ENCODE measurements at regions not wholly inside any gene's neighbourhood (a gene's known extent, or its start where the extent isn't known, plus 50 kb on each side); places are given as distances from the start of the nearest gene placed in this dataset.

DNA sequence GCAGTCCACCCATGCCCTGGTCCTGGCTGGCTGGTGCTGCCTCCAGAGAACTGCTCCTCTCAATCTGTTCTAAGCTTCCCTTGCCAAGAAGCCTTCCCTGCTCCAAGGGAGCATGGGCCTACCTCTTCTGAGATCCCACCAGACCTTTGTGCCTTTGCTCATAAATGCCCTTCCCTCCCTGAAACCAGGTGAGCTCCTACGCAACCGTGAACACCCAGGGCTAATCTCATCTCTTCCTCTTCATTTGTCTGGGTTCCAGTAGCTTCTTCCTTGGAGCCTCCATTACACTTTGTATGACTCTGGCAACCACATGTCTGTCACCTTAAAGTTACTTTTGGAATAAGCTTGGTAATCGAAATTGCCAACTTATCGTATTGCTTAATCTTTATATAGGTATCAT, 270.6 kb downstream of the PBX3 start:
- DNase-seq (ENCODE audit: low read depth in 1 of 2, low spot score in 1 of 2) = no peak

DNA sequence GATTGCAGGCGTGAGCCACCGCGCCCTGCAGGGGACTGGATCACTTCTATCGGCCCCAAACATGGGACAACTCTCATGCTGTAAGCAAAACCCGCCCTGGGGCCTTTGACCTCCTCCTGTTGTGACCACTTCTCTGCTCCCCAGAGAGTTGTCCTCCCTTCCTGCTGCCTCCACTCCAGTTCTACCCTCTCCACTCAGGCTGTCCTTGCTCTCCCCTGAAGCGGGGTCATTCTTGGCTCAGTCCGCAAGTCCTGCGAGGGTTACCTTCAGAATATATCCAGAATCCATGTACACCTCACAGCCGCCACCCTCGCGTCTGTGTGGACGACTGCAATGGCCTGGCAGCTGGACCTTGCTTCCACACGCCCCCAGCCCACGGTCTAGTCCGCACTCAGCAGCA, 273.7 kb downstream of the PBX3 start:
- no peak for DNase-seq (ENCODE audit: low read depth in 1 of 2, low spot score in 1 of 2)

- DNase-seq (ENCODE audit: low read depth in 1 of 2, low spot score in 1 of 2) = no peak
Measured at GRCh38 chr9:126023962-126024361, 276.8 kb downstream of the PBX3 start.

- no peak for DNase-seq (ENCODE audit: low read depth in 1 of 2, low spot score in 1 of 2)
Measured at GRCh38 chr9:126024581-126025230, 277.5 kb downstream of the PBX3 start.

GRCh38 chr9:126025991-126026390, 278.8 kb downstream of the PBX3 start:
- no peak for DNase-seq (ENCODE audit: low read depth in 1 of 2, low spot score in 1 of 2)

- DNase-seq (ENCODE audit: low read depth in 1 of 2, low spot score in 1 of 2) = no peak
Measured at GRCh38 chr9:126027566-126027965, 280.4 kb downstream of the PBX3 start.

- no peak for DNase-seq (ENCODE audit: low read depth in 1 of 2, low spot score in 1 of 2)
Measured at GRCh38 chr9:126028746-126029145, 281.6 kb downstream of the PBX3 start.

DNA sequence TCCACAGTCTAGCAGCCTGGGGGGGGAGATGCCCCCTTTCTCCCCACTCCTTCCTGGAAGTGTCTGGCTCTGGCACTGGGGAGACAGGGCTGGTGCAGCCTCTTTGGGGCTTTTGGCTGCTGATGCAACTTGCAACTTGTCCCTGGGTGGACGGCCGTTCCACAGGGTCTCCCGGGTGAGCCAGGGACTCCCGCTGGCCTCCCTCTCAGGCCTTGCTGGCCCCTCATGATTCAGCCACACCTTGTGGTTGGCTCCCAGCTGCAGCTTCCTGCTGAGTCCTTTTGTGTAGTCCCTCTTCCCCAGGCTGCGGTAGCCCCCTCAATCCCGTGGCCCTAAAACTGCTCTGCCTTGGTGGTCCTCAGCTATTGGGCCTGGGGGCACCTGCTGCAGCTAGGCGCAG, 283.5 kb downstream of the PBX3 start:
- no peak for DNase-seq (ENCODE audit: low read depth in 1 of 2, low spot score in 1 of 2)

- no peak for DNase-seq (ENCODE audit: low read depth in 1 of 2, low spot score in 1 of 2)
Measured at GRCh38 chr9:126031116-126031515, 283.9 kb downstream of the PBX3 start.

DNA sequence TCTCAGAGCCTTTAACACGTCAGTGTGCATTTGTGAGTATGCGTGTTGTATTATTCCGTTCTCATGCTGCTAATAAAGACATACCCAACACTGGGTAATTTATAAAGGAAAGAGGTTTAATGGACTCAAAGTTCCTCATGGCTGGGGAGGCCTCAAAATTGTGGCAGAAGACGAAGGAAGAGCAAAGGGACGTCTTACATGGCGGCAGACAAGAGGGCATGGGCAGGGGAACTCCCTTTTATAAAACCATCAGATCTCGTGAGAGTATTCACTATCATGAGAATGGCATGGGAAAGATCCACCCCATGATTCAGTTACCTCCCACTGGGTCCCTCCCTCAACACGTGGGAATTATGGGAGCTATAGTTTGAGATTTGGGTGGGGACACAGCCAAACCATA, 285.0 kb downstream of the PBX3 start:
- no peak for DNase-seq (ENCODE audit: low read depth in 1 of 2, low spot score in 1 of 2)

- DNase-seq (ENCODE audit: low read depth in 1 of 2, low spot score in 1 of 2) = no peak
Measured at GRCh38 chr9:126033318-126033717, 286.1 kb downstream of the PBX3 start.

DNA sequence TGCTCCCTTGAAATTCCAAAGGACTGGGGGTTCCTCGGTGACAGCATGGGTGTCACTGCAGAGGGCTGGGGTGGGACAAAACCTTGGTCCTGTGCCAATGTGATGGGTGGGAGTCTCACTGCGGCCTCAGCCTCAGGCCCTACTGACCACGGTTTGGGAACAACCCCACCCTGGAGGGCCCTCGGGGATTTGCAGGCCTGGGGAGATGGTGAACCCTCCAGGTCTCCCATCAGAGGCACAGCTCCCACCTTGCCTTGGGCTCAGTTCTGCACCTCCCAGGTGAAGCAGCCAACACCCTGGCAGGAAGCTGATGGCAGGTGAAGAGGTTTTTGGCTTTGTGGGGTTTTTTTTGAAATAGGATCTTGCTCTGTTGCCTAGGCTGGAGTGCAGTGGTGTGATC, 286.8 kb downstream of the PBX3 start:
- DNase-seq (ENCODE audit: low read depth in 1 of 2, low spot score in 1 of 2) = no peak

DNA sequence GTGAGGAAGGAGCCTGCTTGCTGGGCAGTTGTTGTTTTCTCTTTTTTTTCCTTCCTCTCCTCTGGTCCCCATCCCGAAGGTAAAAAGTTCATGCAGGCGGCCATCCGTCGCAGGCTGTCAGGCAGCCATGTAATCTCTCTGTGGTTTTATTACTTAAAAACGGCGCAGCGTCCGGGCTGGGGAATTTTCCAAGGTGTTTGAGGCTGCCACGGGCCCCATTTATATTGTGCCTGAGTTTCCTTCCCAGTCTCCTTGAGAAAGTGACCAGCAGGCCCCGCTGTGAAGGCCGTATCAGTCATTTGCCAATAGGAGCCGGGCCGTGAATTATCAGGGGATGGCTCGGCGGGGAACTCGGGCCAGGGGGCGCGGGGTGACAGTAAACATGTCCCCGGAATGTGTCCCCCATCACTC, 289.7 kb downstream of the PBX3 start:
- DNase-seq (ENCODE audit: low read depth in 1 of 2, low spot score in 1 of 2) = no peak

DNA sequence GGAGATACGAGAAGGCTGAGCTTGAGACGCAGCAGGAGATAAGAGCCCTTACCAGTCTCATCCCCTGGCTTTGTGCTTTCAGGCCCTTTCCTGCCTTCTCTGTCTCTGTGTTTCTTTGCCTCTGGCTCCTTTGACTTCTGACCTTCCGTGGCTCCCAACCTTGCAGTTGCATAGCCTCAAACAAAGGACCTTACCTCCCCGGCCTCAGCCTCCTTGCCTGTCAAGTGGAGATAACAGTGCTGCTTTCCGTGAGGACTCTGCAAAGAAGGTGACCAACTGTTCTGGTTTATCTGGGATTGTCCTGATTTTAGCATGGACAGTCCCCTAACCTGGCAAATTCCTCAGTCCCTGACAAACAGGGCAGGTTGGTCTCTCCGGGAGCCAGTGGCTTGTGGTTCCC, 287.8 kb upstream of the MVB12B start:
- no peak for DNase-seq (ENCODE audit: low read depth in 1 of 2, low spot score in 1 of 2)

DNA sequence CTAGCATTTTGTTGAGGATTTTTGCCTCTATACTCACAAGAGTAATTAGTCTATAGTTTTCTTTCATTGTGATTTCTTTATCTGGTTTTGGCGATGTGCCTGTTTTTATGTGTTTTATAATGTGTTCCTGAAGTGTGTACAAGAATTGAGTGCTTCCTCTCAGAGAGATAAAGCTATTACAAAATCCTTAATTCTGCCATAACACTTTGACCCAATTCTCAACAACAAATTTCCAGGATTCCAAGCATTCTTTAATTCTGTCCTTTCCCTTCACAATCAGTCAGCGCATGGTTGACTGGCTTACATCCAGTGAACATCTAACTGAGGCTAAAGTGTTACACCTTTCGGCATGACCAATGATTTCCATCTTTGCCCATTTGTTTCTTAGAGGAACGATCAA, 282.9 kb upstream of the MVB12B start:
- DNase-seq (ENCODE audit: low read depth in 1 of 2, low spot score in 1 of 2) = no peak

- DNase-seq (ENCODE audit: low read depth in 1 of 2, low spot score in 1 of 2) = no peak
Measured at GRCh38 chr9:126049088-126049487, 277.5 kb upstream of the MVB12B start.

GRCh38 chr9:126049896-126050604, 276.6 kb upstream of the MVB12B start:
- no peak for DNase-seq (ENCODE audit: low read depth in 1 of 2, low spot score in 1 of 2)

GRCh38 chr9:126050605-126050990, 276.0 kb upstream of the MVB12B start:
- DNase-seq (ENCODE audit: low read depth in 1 of 2, low spot score in 1 of 2) = no peak

DNA sequence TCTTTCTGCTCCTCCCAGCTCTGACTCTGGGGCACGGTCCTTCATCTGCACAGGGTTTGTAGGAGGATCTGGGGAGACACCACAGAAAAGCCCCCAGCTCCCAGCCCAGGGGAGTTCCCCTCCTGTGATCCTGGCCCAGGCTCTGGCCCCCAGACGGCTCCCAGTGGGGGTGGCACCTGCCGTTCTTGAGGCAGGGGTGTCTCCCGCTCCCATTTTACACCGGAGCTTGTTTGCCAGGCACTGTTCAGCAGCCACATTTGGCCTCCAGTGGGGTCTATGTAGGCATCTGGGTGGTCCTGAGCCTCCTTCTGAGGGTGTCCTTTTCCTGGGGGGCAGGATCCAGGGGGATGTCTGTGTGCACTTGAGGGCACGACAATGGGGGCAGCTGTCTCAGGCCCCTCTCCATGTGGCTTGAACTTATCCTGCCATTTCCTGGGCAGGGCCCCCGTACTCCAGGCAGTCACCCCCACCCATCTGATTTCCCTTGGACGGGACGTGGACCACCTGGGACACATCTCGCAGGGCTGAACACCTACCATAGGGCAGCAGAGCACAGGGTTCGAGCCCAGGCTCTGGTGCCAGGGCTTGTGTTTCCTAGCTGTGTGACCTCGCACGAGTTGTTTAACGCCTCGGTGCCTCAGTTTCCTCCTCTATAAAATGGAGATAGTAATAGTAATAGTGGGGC, 275.0 kb upstream of the MVB12B start:
- no peak for DNase-seq (ENCODE audit: low read depth in 1 of 2, low spot score in 1 of 2)

- DNase-seq (ENCODE audit: low read depth in 1 of 2, low spot score in 1 of 2) = no peak
Measured at GRCh38 chr9:126052791-126053190, 273.8 kb upstream of the MVB12B start.

DNA sequence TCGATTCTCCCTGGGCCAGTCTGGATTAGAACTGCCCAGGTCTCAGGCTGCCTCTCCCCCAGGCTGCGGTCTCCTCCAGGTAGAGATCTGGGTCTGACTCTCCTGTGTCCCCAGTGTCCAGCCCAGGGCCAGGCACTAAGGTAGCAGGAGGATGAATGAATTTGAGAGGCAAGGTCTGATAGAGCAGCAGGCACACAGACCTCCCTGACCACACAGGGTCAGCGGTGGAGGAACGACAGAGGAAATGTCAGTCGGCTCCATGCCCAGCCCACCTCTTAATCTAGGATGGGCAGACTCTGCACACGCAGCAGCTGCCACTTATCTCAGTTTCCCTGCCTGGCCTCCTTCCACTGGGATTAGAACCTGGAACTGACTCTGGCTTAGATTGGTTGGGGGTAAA, 272.7 kb upstream of the MVB12B start:
- no peak for DNase-seq (ENCODE audit: low read depth in 1 of 2, low spot score in 1 of 2)

DNA sequence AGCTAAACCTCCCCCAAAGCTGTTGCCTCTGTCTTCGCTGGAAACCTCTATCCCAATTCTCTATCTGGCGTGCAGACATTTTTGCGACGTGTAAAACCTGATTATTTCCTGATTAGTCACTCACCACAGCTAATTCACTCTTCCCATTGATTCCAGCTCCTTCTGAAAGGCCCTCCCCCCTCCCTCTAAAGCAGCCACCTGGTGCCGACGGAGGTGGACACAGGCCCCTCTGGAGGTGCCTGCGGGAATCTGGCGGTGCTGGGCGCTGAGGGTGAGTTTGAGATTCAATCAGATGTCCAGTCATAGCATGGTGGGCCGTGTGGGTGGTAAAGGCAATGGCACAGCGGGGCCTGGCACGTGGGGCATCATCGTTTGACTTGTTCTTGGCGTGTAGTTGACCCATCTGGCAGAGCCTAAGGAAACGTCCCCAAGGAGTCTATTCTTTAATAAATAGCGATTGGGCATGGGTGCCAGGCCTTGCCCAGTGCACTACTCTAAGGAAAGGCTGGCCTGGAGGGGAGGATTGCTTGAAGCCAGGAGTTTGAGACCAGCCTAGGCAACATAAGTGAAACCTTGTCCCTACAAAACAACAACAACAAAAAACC, 271.1 kb upstream of the MVB12B start:
- DNase-seq (ENCODE audit: low read depth in 1 of 2, low spot score in 1 of 2) = no peak

Data from activated CD4-positive, alpha-beta T cell treated with anti-CD3 and anti-CD28 coated beads, Interleukin-2, amount 50 U/mL, for 24 hours (primary cell).